B cell (primary cell): ENCODE measurements at regions not wholly inside any gene's neighbourhood (a gene's known extent, or its start where the extent isn't known, plus 50 kb on each side); places are given as distances from the start of the nearest gene placed in this dataset.

Source experiments
- ATAC-seq: fragments of 200-7000 bp; cut with Tn5 transposase; one replicate; pipeline ENCODE4 v1.10.0; 2021; ENCODE audit warnings: low read depth, mild to moderate bottlenecking, moderate number of reproducible peaks, moderate library complexity
- CTCF ChIA-PET: fragments of 350-600 bp; sonication (Branson Sonifier 250); formaldehyde crosslinking; loops from one replicate; lab custom pipeline; 2021; ENCODE audit warnings: antibody characterized with exemption, inconsistent platforms; lab: Charles Lee
- POLR2A ChIA-PET: fragments of 350-600 bp; sonication (Branson Sonifier 250); formaldehyde crosslinking; loops from one replicate; lab custom pipeline; 2021; ENCODE audit warnings: antibody characterized with exemption; lab: Charles Lee
- DNase-seq: peaks from one replicate; pipeline ENCODE4 v3.0.0; 2013
- H2AFZ ChIP-seq: 2 replicates; pipeline ENCODE4 v1.6.1; 2012; ENCODE audit warnings: mild to moderate bottlenecking, low read depth, low read length; ENCODE audit not compliant: insufficient read depth, poor library complexity, severe bottlenecking
- H3K27ac ChIP-seq, 2 donors: 1 replicate in 1 of 2; 2 replicates in 1 of 2; pipeline ENCODE4 v1.5.1; 2012 to 2013; ENCODE audit warnings: low read length in 2 of 2, mild to moderate bottlenecking in 2 of 2, moderate library complexity in 1 of 2
- H3K27me3 ChIP-seq, 4 experiments: fragments of 200-600 bp in 1 of 4; sonication (generic) in 1 of 4; replicated peaks in 1 of 4; 1 replicate in 2 of 4; 2 replicates in 2 of 4; pipeline versions ENCODE4 v1.6.1 to v1.7.0; 2013 to 2016; ENCODE audit warnings: low read length in 3 of 4, mild to moderate bottlenecking in 2 of 4, mixed read lengths in 1 of 4, moderate library complexity in 1 of 4; ENCODE audit not compliant: insufficient read depth in 4 of 4, control insufficient read depth in 3 of 4; ENCODE audit errors: control extremely low read depth in 1 of 4
- H3K36me3 ChIP-seq, 2 experiments: replicated peaks in 1 of 2; 1 replicate in 1 of 2; 2 replicates in 1 of 2; pipeline versions ENCODE4 v1.6.1 to v1.7.1; 2013; ENCODE audit warnings: low read length in 1 of 2; ENCODE audit not compliant: insufficient read depth in 2 of 2, control insufficient read depth in 1 of 2; ENCODE audit errors: control extremely low read depth in 1 of 2, extremely low read depth in 1 of 2
- H3K4me1 ChIP-seq, 2 donors: fragments of 200-600 bp in 1 of 2; sonication (generic) in 1 of 2; 1 replicate in 1 of 2; 2 replicates in 1 of 2; pipeline versions ENCODE4 v1.5.1 to v1.6.1; 2013 to 2017; ENCODE audit warnings: low read length in 2 of 2; ENCODE audit not compliant: control insufficient read depth in 2 of 2, insufficient read depth in 2 of 2
- H3K4me2 ChIP-seq: replicated peaks from 2 replicates; pipeline ENCODE3; 2012; ENCODE audit warnings: mild to moderate bottlenecking, low read depth, low read length; ENCODE audit not compliant: poor library complexity, severe bottlenecking
- H3K4me3 ChIP-seq, 5 experiments: fragments of 200-600 bp in 1 of 5; sonication (generic) in 1 of 5; 1 replicate in 3 of 5; 2 replicates in 2 of 5; pipeline versions ENCODE4 v1.5.1 to v1.7.0; 2011 to 2016; ENCODE audit warnings: low read length in 4 of 5, mild to moderate bottlenecking in 4 of 5, low read depth in 2 of 5, control low read depth in 1 of 5, moderate library complexity in 1 of 5; ENCODE audit not compliant: insufficient read depth in 1 of 5; ENCODE audit errors: control extremely low read depth in 1 of 5, extremely low read depth in 1 of 5
- H3K79me2 ChIP-seq: fragments of 200-600 bp; sonication (generic); one replicate; pipeline ENCODE4 v1.6.0; 2016; ENCODE audit warnings: low read length; ENCODE audit not compliant: control insufficient read depth, insufficient read depth
- H3K9ac ChIP-seq: fragments of 200-600 bp; sonication (generic); 2 replicates; pipeline ENCODE4 v1.6.1; 2017; ENCODE audit warnings: mild to moderate bottlenecking, low read length, moderate library complexity
- H3K9me3 ChIP-seq, 3 donors: one replicate each; pipeline versions ENCODE4 v1.6.1 to v1.7.1; 2013; ENCODE audit warnings: low read length in 2 of 3; ENCODE audit not compliant: control insufficient read depth in 2 of 3, insufficient read depth in 1 of 3; ENCODE audit errors: control extremely low read depth in 1 of 3
- H4K20me1 ChIP-seq: 2 replicates; pipeline ENCODE4 v1.6.0; 2012; ENCODE audit warnings: mild to moderate bottlenecking, low read length; ENCODE audit not compliant: insufficient read depth, control insufficient read depth, poor library complexity, severe bottlenecking
- H3K27ac Mint-ChIP-seq: one replicate; pipeline ENCODE4 v1.8.0; 2021; ENCODE audit warnings: mixed read lengths
- H3K27me3 Mint-ChIP-seq: one replicate; pipeline ENCODE4 v1.8.0; 2021; ENCODE audit warnings: mixed read lengths
- H3K4me1 Mint-ChIP-seq: one replicate; pipeline ENCODE4 v1.8.0; 2021; ENCODE audit warnings: mixed read lengths
- H3K4me3 Mint-ChIP-seq: one replicate; pipeline ENCODE4 v1.8.0; 2021; ENCODE audit warnings: mixed read lengths
- H3K9me3 Mint-ChIP-seq: one replicate; pipeline ENCODE4 v1.8.0; 2022; ENCODE audit warnings: mixed read lengths; ENCODE audit not compliant: insufficient read depth
- EZH2 ChIP-seq: IDR thresholded peaks from 2 replicates; pipeline ENCODE4 v1.6.1; 2012; ENCODE audit warnings: borderline replicate concordance, low read depth, mild to moderate bottlenecking, moderate library complexity, low read length; ENCODE audit not compliant: insufficient read depth, poor library complexity, severe bottlenecking
- WGBS: methylation state at CpG from one replicate; pipeline ENCODE4 v1.1.5; 2013; ENCODE audit warnings: missing lambda C conversion rate; ENCODE audit not compliant: insufficient coverage; 5-methylcytosine and 5-hydroxymethylcytosine counted together
- intact Hi-C: fragments of 100-400 bp; cut with micrococcal nuclease; formaldehyde crosslinking; loops from one replicate; pipeline ENCODE4 v1.10.0; 2022
- TF ChIP-seq, protein P1 (sequence below): fragments of 200-600 bp; IDR thresholded peaks from one replicate; pipeline ENCODE4 v1.8.0; 2022; ENCODE audit warnings: antibody characterized with exemption, mild to moderate bottlenecking

GRCh38 chr9:78680196-78680595, 383.3 kb downstream of the PSAT1 start:
- no peak overlapping the region for H3K4me2 ChIP-seq
- intact Hi-C loops, result no loop called here
- no peaks in the 10 kb centered on the region for H3K36me3 ChIP-seq
- no peaks in the 10 kb centered on the region for H3K9me3 ChIP-seq
- DNase-seq, result no peak
- 60% methylated on average over 2 of the region's 3 CpGs for WGBS
- no peak for ATAC-seq
- H3K27me3 ChIP-seq, result no peaks in the 10 kb centered on the region
- no peak overlapping the region for H2AFZ ChIP-seq
- H3K4me1 Mint-ChIP-seq, result no peaks in the 10 kb centered on the region
- no peak overlapping the region for H3K9ac ChIP-seq
- H3K9me3 Mint-ChIP-seq, result no peaks in the 10 kb centered on the region
- no peaks in the 10 kb centered on the region for H3K4me1 ChIP-seq
- H3K27me3 Mint-ChIP-seq, result peaks cover 5% of the 10 kb centered on the region
- no peak overlapping the region for H3K27ac Mint-ChIP-seq
- no peak overlapping the region for H3K4me3 ChIP-seq
- POLR2A ChIA-PET, result no interaction called here
- CTCF ChIA-PET, result no interaction called here
- no peaks in the 10 kb centered on the region for H4K20me1 ChIP-seq
- H3K4me3 Mint-ChIP-seq, result no peak overlapping the region
- no peaks in the 10 kb centered on the region for H3K79me2 ChIP-seq
- TF ChIP-seq, protein P1, sequence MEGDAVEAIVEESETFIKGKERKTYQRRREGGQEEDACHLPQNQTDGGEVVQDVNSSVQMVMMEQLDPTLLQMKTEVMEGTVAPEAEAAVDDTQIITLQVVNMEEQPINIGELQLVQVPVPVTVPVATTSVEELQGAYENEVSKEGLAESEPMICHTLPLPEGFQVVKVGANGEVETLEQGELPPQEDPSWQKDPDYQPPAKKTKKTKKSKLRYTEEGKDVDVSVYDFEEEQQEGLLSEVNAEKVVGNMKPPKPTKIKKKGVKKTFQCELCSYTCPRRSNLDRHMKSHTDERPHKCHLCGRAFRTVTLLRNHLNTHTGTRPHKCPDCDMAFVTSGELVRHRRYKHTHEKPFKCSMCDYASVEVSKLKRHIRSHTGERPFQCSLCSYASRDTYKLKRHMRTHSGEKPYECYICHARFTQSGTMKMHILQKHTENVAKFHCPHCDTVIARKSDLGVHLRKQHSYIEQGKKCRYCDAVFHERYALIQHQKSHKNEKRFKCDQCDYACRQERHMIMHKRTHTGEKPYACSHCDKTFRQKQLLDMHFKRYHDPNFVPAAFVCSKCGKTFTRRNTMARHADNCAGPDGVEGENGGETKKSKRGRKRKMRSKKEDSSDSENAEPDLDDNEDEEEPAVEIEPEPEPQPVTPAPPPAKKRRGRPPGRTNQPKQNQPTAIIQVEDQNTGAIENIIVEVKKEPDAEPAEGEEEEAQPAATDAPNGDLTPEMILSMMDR, result no peak
- TF ChIP-seq EZH2, result no peak
- no peak overlapping the region for H3K27ac ChIP-seq

DNA sequence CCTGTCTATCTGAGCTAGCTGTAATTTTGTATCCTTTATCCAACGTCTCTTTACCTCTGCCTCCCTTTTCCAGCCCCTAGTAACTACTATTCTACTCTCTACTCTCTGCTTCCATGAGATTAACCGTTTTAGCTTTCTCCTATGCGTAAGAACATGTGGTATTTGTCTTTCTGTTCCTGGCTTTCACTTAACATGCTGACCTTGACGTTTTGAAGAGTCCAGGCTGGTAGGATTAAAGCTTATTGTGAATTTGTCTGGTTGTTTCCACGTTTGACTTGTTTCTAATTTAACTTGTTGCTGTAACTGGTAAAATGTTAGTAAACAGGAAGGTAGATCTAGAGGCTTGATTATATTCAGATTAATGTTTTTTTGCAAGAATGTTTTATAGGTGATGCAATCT, 385.3 kb downstream of the PSAT1 start:
- no peaks in the 10 kb centered on the region for H3K4me1 ChIP-seq
- no peak overlapping the region for H3K9ac ChIP-seq
- ChIA-PET POLR2A (no interaction called here), CTCF (no interaction called here)
- Mint-ChIP-seq H3K4me1 (no peaks in the 10 kb centered on the region), H3K27ac (no peak overlapping the region), H3K27me3 (peaks cover 5% of the 10 kb centered on the region), H3K4me3 (no peak overlapping the region), H3K9me3 (no peaks in the 10 kb centered on the region)
- WGBS, result 81% methylated on average over 3 of the region's 5 CpGs
- TF ChIP-seq EZH2, result no peak
- TF ChIP-seq, protein P1, result no peak
- H3K36me3 ChIP-seq, result no peaks in the 10 kb centered on the region
- no peak overlapping the region for H3K27ac ChIP-seq
- DNase-seq, result no peak
- H3K27me3 ChIP-seq, result no peaks in the 10 kb centered on the region
- no peak for ATAC-seq
- H4K20me1 ChIP-seq, result no peaks in the 10 kb centered on the region
- no peaks in the 10 kb centered on the region for H3K9me3 ChIP-seq
- no peak overlapping the region for H3K4me3 ChIP-seq
- no peak overlapping the region for H2AFZ ChIP-seq
- H3K79me2 ChIP-seq, result no peaks in the 10 kb centered on the region
- intact Hi-C loops, result no loop called here
- H3K4me2 ChIP-seq, result no peak overlapping the region
